H9 (cell line): ENCODE measurements at regions not wholly inside any gene's neighbourhood (a gene's known extent, or its start where the extent isn't known, plus 50 kb on each side); places are given as distances from the start of the nearest gene placed in this dataset.

Source experiments
- DNase-seq: peaks from one replicate; pipeline ENCODE4 v3.0.0-alpha.2; 2017
- H2AFZ ChIP-seq: one replicate; pipeline ENCODE4 v1.6.1; 2013; ENCODE audit warnings: mild to moderate bottlenecking, low read length, control low read depth, moderate library complexity
- H2AK5ac ChIP-seq: 2 replicates; pipeline ENCODE4 v1.6.1; 2013; ENCODE audit warnings: low read length, control low read depth, mixed read lengths; ENCODE audit not compliant: insufficient read length
- H2BK120ac ChIP-seq: one replicate; pipeline ENCODE4 v1.6.1; 2013; ENCODE audit warnings: low read depth, mild to moderate bottlenecking, low read length, control low read depth, inconsistent platforms; ENCODE audit not compliant: poor library complexity, severe bottlenecking
- H2BK12ac ChIP-seq: 2 replicates; pipeline ENCODE4 v1.6.1; 2013; ENCODE audit warnings: low read length, control low read depth, mixed read lengths, low read depth; ENCODE audit not compliant: insufficient read length
- H2BK15ac ChIP-seq: 2 replicates; pipeline ENCODE4 v1.6.1; 2013; ENCODE audit warnings: low read depth, low read length, control low read depth
- H2BK20ac ChIP-seq: one replicate; pipeline ENCODE4 v1.6.1; 2013; ENCODE audit warnings: low read depth, mild to moderate bottlenecking, low read length, control low read depth, inconsistent platforms; ENCODE audit not compliant: poor library complexity, severe bottlenecking
- H2BK5ac ChIP-seq: 2 replicates; pipeline ENCODE4 v1.6.1; 2013; ENCODE audit warnings: low read length, control low read depth, mixed read lengths; ENCODE audit not compliant: insufficient read length
- H3K14ac ChIP-seq: 2 replicates; pipeline ENCODE4 v1.6.1; 2013; ENCODE audit warnings: low read length, control low read depth; ENCODE audit not compliant: insufficient read depth
- H3K18ac ChIP-seq: 2 replicates; pipeline ENCODE4 v1.6.1; 2013; ENCODE audit warnings: low read depth, mild to moderate bottlenecking, mixed read lengths, low read length, control low read depth; ENCODE audit not compliant: insufficient read length
- H3K23ac ChIP-seq: 2 replicates; pipeline ENCODE4 v1.6.1; 2013; ENCODE audit warnings: low read length, control low read depth, mixed read lengths, low read depth; ENCODE audit not compliant: insufficient read length
- H3K23me2 ChIP-seq: 2 replicates; pipeline ENCODE4 v1.6.1; 2013; ENCODE audit warnings: low read depth, mild to moderate bottlenecking, mixed read lengths, low read length, control low read depth; ENCODE audit not compliant: insufficient read length, poor library complexity, severe bottlenecking
- H3K27ac ChIP-seq: 2 replicates; pipeline ENCODE4 v1.5.1; 2013; ENCODE audit warnings: low read length, control low read depth, mixed read lengths, low read depth; ENCODE audit not compliant: insufficient read length
- H3K27me3 ChIP-seq: 2 replicates; pipeline ENCODE4 v1.6.1; 2013; ENCODE audit warnings: low read length, control low read depth, inconsistent platforms; ENCODE audit not compliant: insufficient read depth
- H3K4ac ChIP-seq: 2 replicates; pipeline ENCODE4 v1.6.1; 2013; ENCODE audit warnings: low read depth, mild to moderate bottlenecking, control low read depth, inconsistent platforms, low read length, moderate library complexity
- H3K4me1 ChIP-seq: 2 replicates; pipeline ENCODE4 v1.6.1; 2013; ENCODE audit warnings: low read length, control low read depth, inconsistent platforms; ENCODE audit not compliant: insufficient read depth
- H3K4me2 ChIP-seq: 2 replicates; pipeline ENCODE4 v1.6.1; 2013; ENCODE audit warnings: low read length, control low read depth, mixed read lengths; ENCODE audit not compliant: insufficient read length, insufficient read depth
- H3K56ac ChIP-seq: 2 replicates; pipeline ENCODE4 v1.6.1; 2013; ENCODE audit warnings: low read depth, mild to moderate bottlenecking, mixed read lengths, low read length, control low read depth; ENCODE audit not compliant: insufficient read length
- H3K79me1 ChIP-seq: 2 replicates; pipeline ENCODE4 v1.6.1; 2013; ENCODE audit warnings: low read depth, mild to moderate bottlenecking, moderate library complexity, low read length, control low read depth, inconsistent platforms; ENCODE audit not compliant: insufficient read depth, poor library complexity, severe bottlenecking
- H3K79me2 ChIP-seq: 2 replicates; pipeline ENCODE4 v1.6.1; 2013; ENCODE audit warnings: low read length, control low read depth, inconsistent platforms; ENCODE audit not compliant: insufficient read depth
- H3K9ac ChIP-seq: 2 replicates; pipeline ENCODE4 v1.6.1; 2013; ENCODE audit warnings: low read length, control low read depth, mixed read lengths; ENCODE audit not compliant: insufficient read length; ENCODE audit errors: extremely low read depth
- H3K9me3 ChIP-seq: one replicate; pipeline ENCODE4 v1.6.1; 2013; ENCODE audit warnings: low read depth, low read length, inconsistent platforms; ENCODE audit not compliant: control insufficient read depth
- H3T11ph ChIP-seq: one replicate; pipeline ENCODE4 v1.6.1; 2013; ENCODE audit warnings: mild to moderate bottlenecking, low read length, control low read depth, inconsistent platforms
- H4K20me1 ChIP-seq: one replicate; pipeline ENCODE4 v1.6.1; 2013; ENCODE audit not compliant: control insufficient read depth, insufficient read length, insufficient read depth
- H4K5ac ChIP-seq: 2 replicates; pipeline ENCODE4 v1.6.1; 2013; ENCODE audit warnings: low read depth, mild to moderate bottlenecking, mixed read lengths, low read length, control low read depth; ENCODE audit not compliant: insufficient read length
- H4K8ac ChIP-seq: replicated peaks from 2 replicates; pipeline ENCODE4 v1.6.1; 2013; ENCODE audit warnings: low read length, control low read depth, mixed read lengths, low read depth; ENCODE audit not compliant: insufficient read length
- H4K91ac ChIP-seq: 2 replicates; pipeline ENCODE4 v1.6.1; 2013; ENCODE audit warnings: low read depth, mild to moderate bottlenecking, moderate library complexity, mixed read lengths, low read length, control low read depth; ENCODE audit not compliant: insufficient read length
- H3K27ac Mint-ChIP-seq, 3 experiments: 2 replicates in 2 of 3; 3 replicates in 1 of 3; pipeline ENCODE4 v1.8.0; 2020 to 2021; ENCODE audit warnings: mixed read lengths in 3 of 3, mild to moderate bottlenecking in 1 of 3, moderate library complexity in 1 of 3
- H3K27me3 Mint-ChIP-seq: 2 replicates; pipeline ENCODE4 v1.8.0; 2021; ENCODE audit warnings: low read depth, mild to moderate bottlenecking, moderate library complexity, mixed read lengths
- H3K36me3 Mint-ChIP-seq, 3 experiments: 2 replicates in 2 of 3; 3 replicates in 1 of 3; pipeline ENCODE4 v1.8.0; 2020 to 2021; ENCODE audit warnings: low read depth in 3 of 3, mixed read lengths in 3 of 3; ENCODE audit not compliant: insufficient read depth in 1 of 3
- H3K4me1 Mint-ChIP-seq, 2 experiments: 2 replicates each; pipeline ENCODE4 v1.8.0; 2020; ENCODE audit warnings: mixed read lengths in 2 of 2
- H3K4me3 Mint-ChIP-seq, 2 experiments: 2 replicates in 1 of 2; 3 replicates in 1 of 2; pipeline ENCODE4 v1.8.0; 2020 to 2021; ENCODE audit warnings: mild to moderate bottlenecking in 2 of 2, mixed read lengths in 2 of 2, moderate library complexity in 1 of 2
- H3K9me3 Mint-ChIP-seq, 2 experiments: 2 replicates in 1 of 2; 3 replicates in 1 of 2; pipeline ENCODE4 v1.8.0; 2020; ENCODE audit warnings: mild to moderate bottlenecking in 2 of 2, mixed read lengths in 2 of 2, moderate library complexity in 1 of 2
- WGBS: extraction: QIAGEN DNeasy Blood & Tissue Kit; methylation state at CpG from one replicate; pipeline ENCODE4 v1.1.7; 2013; ENCODE audit warnings: missing lambda C conversion rate, low lambda C conversion rate, mixed read lengths; ENCODE audit not compliant: insufficient read length; ENCODE audit errors: extremely low coverage; 5-methylcytosine and 5-hydroxymethylcytosine counted together
- TF ChIP-seq, protein P1 (sequence below): fragments of 200-600 bp; sonication (generic); conservative IDR thresholded peaks from 3 replicates; pipeline ENCODE4 v1.8.0; 2021; ENCODE audit warnings: antibody characterized with exemption, mild to moderate bottlenecking

- Histone ChIP-seq H3K23ac (no peak overlapping the region), H3K4me1 (no peaks in the 10 kb centered on the region), H2AFZ (no peak overlapping the region), H3K4ac (no peak overlapping the region), H3K9ac (no peak overlapping the region), H3K18ac (no peak overlapping the region), H3K27me3 (no peaks in the 10 kb centered on the region), H3K14ac (no peak overlapping the region), H4K91ac (no peak overlapping the region), H3K56ac (no peak overlapping the region), H4K5ac (no peak overlapping the region), H2BK5ac (no peak overlapping the region), H2BK120ac (no peak overlapping the region), H4K8ac (no peak overlapping the region), H3K23me2 (no peaks in the 10 kb centered on the region), H3K79me2 (no peaks in the 10 kb centered on the region), H3K4me2 (no peak overlapping the region), H2AK5ac (no peak overlapping the region), H2BK20ac (no peak overlapping the region), H3T11ph (no peak overlapping the region), H4K20me1 (no peaks in the 10 kb centered on the region), H3K27ac (no peak overlapping the region), H2BK15ac (no peak overlapping the region), H2BK12ac (no peak overlapping the region), H3K79me1 (no peaks in the 10 kb centered on the region), H3K9me3 (no peaks in the 10 kb centered on the region)
- H3K36me3 Mint-ChIP-seq, result no peaks in the 10 kb centered on the region
- no peaks in the 10 kb centered on the region for H3K4me1 Mint-ChIP-seq
- no peaks in the 10 kb centered on the region for H3K9me3 Mint-ChIP-seq
- WGBS, result no CpG with 5 or more reads among the region's 2 CpGs
- no peak overlapping the region for H3K27ac Mint-ChIP-seq
- H3K4me3 Mint-ChIP-seq, result no peak overlapping the region
- no peaks in the 10 kb centered on the region; the same call in 1 of the 2 replicates for H3K27me3 Mint-ChIP-seq
- DNase-seq, result no peak
- TF ChIP-seq, protein P1, sequence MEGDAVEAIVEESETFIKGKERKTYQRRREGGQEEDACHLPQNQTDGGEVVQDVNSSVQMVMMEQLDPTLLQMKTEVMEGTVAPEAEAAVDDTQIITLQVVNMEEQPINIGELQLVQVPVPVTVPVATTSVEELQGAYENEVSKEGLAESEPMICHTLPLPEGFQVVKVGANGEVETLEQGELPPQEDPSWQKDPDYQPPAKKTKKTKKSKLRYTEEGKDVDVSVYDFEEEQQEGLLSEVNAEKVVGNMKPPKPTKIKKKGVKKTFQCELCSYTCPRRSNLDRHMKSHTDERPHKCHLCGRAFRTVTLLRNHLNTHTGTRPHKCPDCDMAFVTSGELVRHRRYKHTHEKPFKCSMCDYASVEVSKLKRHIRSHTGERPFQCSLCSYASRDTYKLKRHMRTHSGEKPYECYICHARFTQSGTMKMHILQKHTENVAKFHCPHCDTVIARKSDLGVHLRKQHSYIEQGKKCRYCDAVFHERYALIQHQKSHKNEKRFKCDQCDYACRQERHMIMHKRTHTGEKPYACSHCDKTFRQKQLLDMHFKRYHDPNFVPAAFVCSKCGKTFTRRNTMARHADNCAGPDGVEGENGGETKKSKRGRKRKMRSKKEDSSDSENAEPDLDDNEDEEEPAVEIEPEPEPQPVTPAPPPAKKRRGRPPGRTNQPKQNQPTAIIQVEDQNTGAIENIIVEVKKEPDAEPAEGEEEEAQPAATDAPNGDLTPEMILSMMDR, result no peak
These were observed 191.7 kb upstream of the GORAB start for GRCh38 chr1:170340308-170340707.
